ENCODE measurements at regions not wholly inside any gene's neighbourhood (a gene's known extent, or its start where the extent isn't known, plus 50 kb on each side); places are given as distances from the start of the nearest gene placed in this dataset.

DNA sequence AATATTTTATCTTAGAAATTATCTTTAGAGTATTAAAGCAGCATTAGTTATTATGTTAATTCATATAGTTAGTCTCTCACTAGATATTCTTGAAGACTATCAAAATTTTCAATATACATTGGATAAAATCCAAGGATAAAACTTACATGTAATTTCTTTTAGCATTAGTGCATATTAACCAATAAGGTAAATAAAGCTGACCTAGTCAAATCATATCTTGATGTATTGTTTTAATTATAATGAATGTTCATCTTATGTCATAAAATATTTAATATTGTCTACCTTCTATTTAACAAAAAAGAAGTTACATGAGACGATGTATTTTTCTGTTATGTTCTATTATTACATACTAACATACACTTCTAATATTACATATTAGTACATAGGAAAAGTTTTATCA is 301.7 kb upstream of the DAB2 start:
- 97 to 99% methylated on average over 1 of the region's 1 CpG for WGBS, 2 donors
- TF ChIP-seq POLR2A (IDR thresholded peaks at IDR 0.05) (no peak), EP300 (IDR thresholded peaks at IDR 0.05) (no peak), POLR2AphosphoS5 (IDR thresholded peaks at IDR 0.05) (no peak)
- TF ChIP-seq, protein P1, sequence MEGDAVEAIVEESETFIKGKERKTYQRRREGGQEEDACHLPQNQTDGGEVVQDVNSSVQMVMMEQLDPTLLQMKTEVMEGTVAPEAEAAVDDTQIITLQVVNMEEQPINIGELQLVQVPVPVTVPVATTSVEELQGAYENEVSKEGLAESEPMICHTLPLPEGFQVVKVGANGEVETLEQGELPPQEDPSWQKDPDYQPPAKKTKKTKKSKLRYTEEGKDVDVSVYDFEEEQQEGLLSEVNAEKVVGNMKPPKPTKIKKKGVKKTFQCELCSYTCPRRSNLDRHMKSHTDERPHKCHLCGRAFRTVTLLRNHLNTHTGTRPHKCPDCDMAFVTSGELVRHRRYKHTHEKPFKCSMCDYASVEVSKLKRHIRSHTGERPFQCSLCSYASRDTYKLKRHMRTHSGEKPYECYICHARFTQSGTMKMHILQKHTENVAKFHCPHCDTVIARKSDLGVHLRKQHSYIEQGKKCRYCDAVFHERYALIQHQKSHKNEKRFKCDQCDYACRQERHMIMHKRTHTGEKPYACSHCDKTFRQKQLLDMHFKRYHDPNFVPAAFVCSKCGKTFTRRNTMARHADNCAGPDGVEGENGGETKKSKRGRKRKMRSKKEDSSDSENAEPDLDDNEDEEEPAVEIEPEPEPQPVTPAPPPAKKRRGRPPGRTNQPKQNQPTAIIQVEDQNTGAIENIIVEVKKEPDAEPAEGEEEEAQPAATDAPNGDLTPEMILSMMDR (IDR thresholded peaks at IDR 0.05), result no peak
- Histone ChIP-seq H3K27me3 (no peaks in the 10 kb centered on the region), H3K27ac (no peak overlapping the region), H3K4me3 (no peak overlapping the region), H3K36me3 (no peaks in the 10 kb centered on the region), H3K4me1 (no peaks in the 10 kb centered on the region), H3K9me3 (no peaks in the 10 kb centered on the region)
- no peak for DNase-seq
- intact Hi-C loops (cut with DNase I), result no loop called here

DNA sequence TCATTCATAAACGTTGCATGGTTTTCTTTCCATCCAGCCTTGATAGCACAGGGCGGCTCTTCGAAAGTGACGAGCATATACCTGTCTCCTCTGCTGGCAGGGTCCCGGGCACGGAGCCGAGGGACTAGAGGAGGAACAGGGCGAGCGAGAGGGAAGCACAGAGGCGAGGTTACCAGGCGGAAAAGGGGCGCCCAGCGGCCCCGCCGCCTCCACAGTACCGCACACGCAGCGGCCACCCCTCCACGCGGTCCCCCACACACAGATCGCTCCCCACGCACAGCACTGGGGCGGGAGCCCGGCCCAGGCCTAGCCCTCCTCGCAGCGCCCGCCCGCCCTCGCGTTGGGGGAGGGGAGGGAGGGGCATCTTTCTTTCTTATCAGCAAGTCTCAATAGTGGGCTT is 296.6 kb upstream of the DAB2 start:
- no peak for DNase-seq
- no peaks in the 10 kb centered on the region for H3K27me3 ChIP-seq
- H3K36me3 ChIP-seq, result no peaks in the 10 kb centered on the region
- peaks cover 0 to 5% (median 0%) of the 10 kb centered on the region in 4 donors for H3K4me1 ChIP-seq
- no peak for TF ChIP-seq POLR2A (IDR thresholded peaks at IDR 0.05)
- no peak for TF ChIP-seq EP300 (IDR thresholded peaks at IDR 0.05)
- no peak overlapping the region for H3K4me3 ChIP-seq
- intact Hi-C loops (cut with DNase I), result no loop called here
- WGBS, 2 donors, result 93 to 96% methylated on average over 30 of the region's 30 CpGs
- no peaks in the 10 kb centered on the region for H3K9me3 ChIP-seq
- no peak overlapping the region for H3K27ac ChIP-seq

GRCh38 chr5:39720136-39720535 is 295.4 kb upstream of the DAB2 start:
- Histone ChIP-seq H3K4me3 (no peak overlapping the region), H3K9me3 (no peaks in the 10 kb centered on the region), H3K36me3 (no peaks in the 10 kb centered on the region), H3K4me1 (peaks cover 0 to 5% (median 0%) of the 10 kb centered on the region in 4 donors), H3K27me3 (no peaks in the 10 kb centered on the region), H3K27ac (no peak overlapping the region)
- TF ChIP-seq POLR2AphosphoS5 (IDR thresholded peaks at IDR 0.05) (no peak), EP300 (IDR thresholded peaks at IDR 0.05) (no peak), POLR2A (IDR thresholded peaks at IDR 0.05) (no peak)
- TF ChIP-seq, protein P1 (IDR thresholded peaks at IDR 0.05), result no peak
- DNase-seq, result no peak
- intact Hi-C loops (cut with DNase I), result no loop called here
- 96 to 97% methylated on average over 3 of the region's 3 CpGs for WGBS, 2 donors

- peaks cover 0 to 5% (median 0%) of the 10 kb centered on the region in 4 donors for H3K4me1 ChIP-seq
- DNase-seq, result no peak
- TF ChIP-seq EP300 (IDR thresholded peaks at IDR 0.05) (no peak), POLR2A (IDR thresholded peaks at IDR 0.05) (no peak), POLR2AphosphoS5 (IDR thresholded peaks at IDR 0.05) (no peak)
- TF ChIP-seq, protein P1 (IDR thresholded peaks at IDR 0.05), result no peak
- no peaks in the 10 kb centered on the region for H3K36me3 ChIP-seq
- no peak overlapping the region for H3K4me3 ChIP-seq
- intact Hi-C loops (cut with DNase I), result loop anchor here (2.0 to 10.0 kb wide), 2 partner anchors 227 to 971 kb away; no protein-coding TSS in a partner anchor
- H3K27ac ChIP-seq, result no peak overlapping the region
- no peaks in the 10 kb centered on the region for H3K9me3 ChIP-seq
- no peaks in the 10 kb centered on the region for H3K27me3 ChIP-seq
- 86% methylated on average over 2 of the region's 2 CpGs for WGBS, 2 donors
Observed at GRCh38 chr5:39717176-39717897, 292.6 kb upstream of the DAB2 start.

DNA sequence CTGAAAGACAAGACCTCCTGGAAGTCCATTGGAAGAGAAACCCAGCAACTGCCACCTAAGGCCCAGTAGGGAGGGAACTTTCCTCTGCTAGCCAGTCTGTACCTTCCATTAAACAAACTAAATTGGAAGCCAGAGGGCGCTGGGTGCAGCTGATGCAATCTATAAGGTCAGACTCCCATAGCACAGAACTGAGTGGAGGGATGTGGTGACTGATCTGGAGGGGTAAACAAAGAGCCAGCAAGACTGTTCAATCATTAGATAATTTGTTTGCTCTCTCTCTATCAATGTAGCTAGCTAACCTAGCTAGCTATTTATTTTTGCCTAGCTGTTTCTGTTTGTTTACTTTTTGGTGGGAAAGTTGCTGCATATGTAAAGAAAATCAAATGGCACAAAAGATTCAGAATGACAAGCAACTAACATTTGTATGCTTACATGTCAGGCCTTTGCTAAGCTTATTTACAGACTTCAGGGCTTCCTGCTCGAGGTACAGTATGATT is 291.8 kb upstream of the DAB2 start:
- 27 to 36% methylated on average over 2 of the region's 2 CpGs for WGBS, 2 donors
- Histone ChIP-seq H3K9me3 (no peaks in the 10 kb centered on the region), H3K4me1 (peaks cover 0 to 5% (median 0%) of the 10 kb centered on the region in 4 donors), H3K27me3 (no peaks in the 10 kb centered on the region), H3K36me3 (no peaks in the 10 kb centered on the region), H3K27ac (no peak overlapping the region), H3K4me3 (no peak overlapping the region)
- no peak for TF ChIP-seq POLR2AphosphoS5 (IDR thresholded peaks at IDR 0.05)
- TF ChIP-seq EP300 (IDR thresholded peaks at IDR 0.05), result no peak
- TF ChIP-seq, protein P1 (IDR thresholded peaks at IDR 0.05), result no peak
- TF ChIP-seq POLR2A (IDR thresholded peaks at IDR 0.05), result no peak
- intact Hi-C loops (cut with DNase I), result loop anchor here (2.0 to 10.0 kb wide), 2 partner anchors 228 to 972 kb away; no protein-coding TSS in a partner anchor
- no peak for DNase-seq
